ENCODE measurements at regions not wholly inside any gene's neighbourhood (a gene's known extent, or its start where the extent isn't known, plus 50 kb on each side); places are given as distances from the start of the nearest gene placed in this dataset.

GRCh38 chr10:108685863-108686531 lies 1237.3 kb downstream of the XPNPEP1 start:
- TF ChIP-seq CTCF (IDR thresholded peaks at IDR 0.05; ENCODE audit: insufficient read depth, low read length, poor library complexity, severe bottlenecking) = no peak
- no peak for DNase-seq (ENCODE audit: low read depth)
- H3K36me3 ChIP-seq (ENCODE audit: control insufficient read depth, insufficient read depth, low read length) = no peaks in the 10 kb centered on the region
- H3K4me3 ChIP-seq (ENCODE audit: low read depth, low read length) = no peak overlapping the region
- no peaks in the 10 kb centered on the region for H3K27me3 ChIP-seq (ENCODE audit: control insufficient read depth, insufficient read depth, low read length)

- TF ChIP-seq CTCF (IDR thresholded peaks at IDR 0.05; ENCODE audit: insufficient read depth, low read length, poor library complexity, severe bottlenecking) = no peak
- no peaks in the 10 kb centered on the region for H3K36me3 ChIP-seq (ENCODE audit: control insufficient read depth, insufficient read depth, low read length)
- no peak for DNase-seq (ENCODE audit: low read depth)
- H3K27me3 ChIP-seq (ENCODE audit: control insufficient read depth, insufficient read depth, low read length) = no peaks in the 10 kb centered on the region
- no peak overlapping the region for H3K4me3 ChIP-seq (ENCODE audit: low read depth, low read length)
Measured at GRCh38 chr10:108684431-108684830, 1238.9 kb downstream of the XPNPEP1 start.

DNA sequence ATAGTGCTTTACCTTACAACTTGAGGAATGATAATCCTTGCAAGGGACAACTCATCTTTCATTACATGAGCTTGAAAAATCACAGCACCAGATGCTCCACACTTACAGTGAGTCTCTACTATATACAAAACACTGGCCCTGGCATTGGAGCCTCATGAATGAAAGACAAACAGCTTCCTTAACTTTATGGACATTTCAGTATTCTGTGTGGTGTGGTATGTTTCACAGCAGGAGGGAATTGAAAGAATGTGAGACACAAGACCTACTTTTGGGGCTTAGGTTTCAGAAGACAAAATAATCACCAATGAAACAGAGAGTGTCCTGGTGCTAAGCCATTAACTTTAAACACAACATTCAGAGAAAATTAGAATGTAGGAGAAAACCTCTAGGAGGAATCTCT lies 1249.6 kb downstream of the XPNPEP1 start:
- TF ChIP-seq CTCF (IDR thresholded peaks at IDR 0.05; ENCODE audit: insufficient read depth, low read length, poor library complexity, severe bottlenecking) = no peak
- Histone ChIP-seq H3K36me3 (ENCODE audit: control insufficient read depth, insufficient read depth, low read length) (no peaks in the 10 kb centered on the region), H3K27me3 (ENCODE audit: control insufficient read depth, insufficient read depth, low read length) (no peaks in the 10 kb centered on the region), H3K4me3 (ENCODE audit: low read depth, low read length) (no peak overlapping the region)
- DNase-seq (ENCODE audit: low read depth) = no peak

DNA sequence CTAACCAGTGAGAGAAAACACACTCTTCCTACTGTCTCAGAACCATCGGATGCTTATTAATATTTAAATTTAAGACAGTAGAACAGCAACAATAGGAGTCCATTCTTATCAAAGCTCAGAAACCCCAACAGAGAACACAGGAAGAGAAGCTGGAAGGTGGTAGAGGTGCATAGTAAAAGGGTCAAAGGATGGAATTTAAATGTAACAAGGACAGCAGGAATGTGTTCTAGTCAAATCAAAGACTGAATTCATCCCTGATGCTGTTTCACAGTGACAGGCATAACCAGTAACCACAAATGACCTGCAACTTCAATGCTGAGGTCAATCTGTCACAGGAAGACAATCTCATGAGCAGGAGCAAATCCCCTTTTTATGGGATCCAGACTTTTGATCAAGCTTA lies 1259.7 kb downstream of the XPNPEP1 start:
- H3K36me3 ChIP-seq (ENCODE audit: control insufficient read depth, insufficient read depth, low read length) = no peaks in the 10 kb centered on the region
- no peak for DNase-seq (ENCODE audit: low read depth)
- no peaks in the 10 kb centered on the region for H3K27me3 ChIP-seq (ENCODE audit: control insufficient read depth, insufficient read depth, low read length)
- H3K4me3 ChIP-seq (ENCODE audit: low read depth, low read length) = no peak overlapping the region
- TF ChIP-seq CTCF (IDR thresholded peaks at IDR 0.05; ENCODE audit: insufficient read depth, low read length, poor library complexity, severe bottlenecking) = no peak

DNA sequence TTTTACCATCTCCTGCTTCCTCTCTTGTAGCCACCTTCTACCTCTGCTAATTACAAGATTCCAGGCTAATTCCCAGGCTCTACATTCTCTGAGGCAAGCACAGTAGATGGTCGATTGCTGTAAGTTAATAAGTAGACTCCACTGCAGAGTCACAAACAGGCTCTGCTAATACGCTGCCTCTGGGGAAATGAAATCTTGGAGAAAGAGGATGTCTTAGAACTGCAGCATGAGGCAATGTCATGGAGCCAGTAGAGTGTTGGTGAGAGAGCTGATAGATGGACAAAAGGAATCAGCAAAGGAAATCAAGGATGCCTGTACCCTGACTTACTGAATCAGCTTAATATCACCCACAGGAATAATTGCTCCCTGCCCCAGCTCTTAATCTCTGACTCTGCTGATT lies 1260.3 kb downstream of the XPNPEP1 start:
- Histone ChIP-seq H3K4me3 (ENCODE audit: low read depth, low read length) (no peak overlapping the region), H3K36me3 (ENCODE audit: control insufficient read depth, insufficient read depth, low read length) (no peaks in the 10 kb centered on the region), H3K27me3 (ENCODE audit: control insufficient read depth, insufficient read depth, low read length) (no peaks in the 10 kb centered on the region)
- no peak for TF ChIP-seq CTCF (IDR thresholded peaks at IDR 0.05; ENCODE audit: insufficient read depth, low read length, poor library complexity, severe bottlenecking)
- DNase-seq (ENCODE audit: low read depth) = no peak

GRCh38 chr10:108655057-108655456 lies 1268.3 kb downstream of the XPNPEP1 start:
- TF ChIP-seq CTCF (IDR thresholded peaks at IDR 0.05; ENCODE audit: insufficient read depth, low read length, poor library complexity, severe bottlenecking) = no peak
- H3K36me3 ChIP-seq (ENCODE audit: control insufficient read depth, insufficient read depth, low read length) = no peaks in the 10 kb centered on the region
- DNase-seq (ENCODE audit: low read depth) = no peak
- no peaks in the 10 kb centered on the region for H3K27me3 ChIP-seq (ENCODE audit: control insufficient read depth, insufficient read depth, low read length)
- no peak overlapping the region for H3K4me3 ChIP-seq (ENCODE audit: low read depth, low read length)
